Activated CD8-positive, alpha-beta T cell treated with anti-CD3 and anti-CD28 coated beads for 36 hours (primary cell): ENCODE measurements at regions not wholly inside any gene's neighbourhood (a gene's known extent, or its start where the extent isn't known, plus 50 kb on each side); places are given as distances from the start of the nearest gene placed in this dataset.

Experiments
- ATAC-seq: fragments of 200-7000 bp; cut with Tn5 transposase; one replicate; pipeline ENCODE4 v1.10.0; 2021; ENCODE audit warnings: mild to moderate bottlenecking, moderate library complexity
- CTCF ChIA-PET: fragments of 350-600 bp; sonication (Branson Sonifier 250); formaldehyde crosslinking; loops from one replicate; lab custom pipeline; 2021; ENCODE audit warnings: antibody characterized with exemption; lab: Charles Lee
- POLR2A ChIA-PET: fragments of 350-600 bp; sonication (Branson Sonifier 250); formaldehyde crosslinking; loops from one replicate; lab custom pipeline; 2021; ENCODE audit warnings: antibody characterized with exemption; lab: Charles Lee
- DNase-seq: peaks from one replicate; pipeline ENCODE4 v3.0.0-alpha.2; 2020
- H3K27ac Mint-ChIP-seq: one replicate; pipeline ENCODE4 v1.8.0; 2021; ENCODE audit warnings: mild to moderate bottlenecking, mixed read lengths
- H3K27me3 Mint-ChIP-seq: one replicate; pipeline ENCODE4 v1.8.0; 2021; ENCODE audit warnings: mixed read lengths
- H3K36me3 Mint-ChIP-seq: one replicate; pipeline ENCODE4 v1.8.0; 2021; ENCODE audit warnings: low read depth, mixed read lengths
- H3K4me1 Mint-ChIP-seq: one replicate; pipeline ENCODE4 v1.8.0; 2021; ENCODE audit warnings: low read depth, mixed read lengths
- H3K4me3 Mint-ChIP-seq: one replicate; pipeline ENCODE4 v1.8.0; 2021; ENCODE audit warnings: mild to moderate bottlenecking, moderate library complexity, mixed read lengths
- H3K9me3 Mint-ChIP-seq: one replicate; pipeline ENCODE4 v1.8.0; 2021; ENCODE audit warnings: mixed read lengths
- CTCF ChIP-seq: fragments of 200-600 bp; IDR thresholded peaks from one replicate; pipeline ENCODE4 v1.8.0; 2022; ENCODE audit warnings: antibody characterized with exemption, mild to moderate bottlenecking
- intact Hi-C: fragments of 100-400 bp; cut with micrococcal nuclease; formaldehyde crosslinking; loops from one replicate; pipeline ENCODE4 v1.10.0; 2022

GRCh38 chr1:112188611-112189010 is 199.1 kb upstream of the KCND3 start:
- intact Hi-C loops = no loop called here
- TF ChIP-seq CTCF = no peak
- no peak for DNase-seq
- H3K27ac Mint-ChIP-seq = no peak overlapping the region
- no peaks in the 10 kb centered on the region for H3K4me1 Mint-ChIP-seq
- CTCF ChIA-PET = no interaction called here
- H3K36me3 Mint-ChIP-seq = no peaks in the 10 kb centered on the region
- POLR2A ChIA-PET = no interaction called here
- H3K4me3 Mint-ChIP-seq = no peak overlapping the region
- no peaks in the 10 kb centered on the region for H3K9me3 Mint-ChIP-seq
- H3K27me3 Mint-ChIP-seq = peaks cover 12% of the 10 kb centered on the region
- no peak for ATAC-seq

GRCh38 chr1:112196008-112196588 is 199.9 kb upstream of the CTTNBP2NL start:
- no peak for TF ChIP-seq CTCF
- H3K9me3 Mint-ChIP-seq = no peaks in the 10 kb centered on the region
- no peaks in the 10 kb centered on the region for H3K4me1 Mint-ChIP-seq
- no peak overlapping the region for H3K27ac Mint-ChIP-seq
- intact Hi-C loops = no loop called here
- peaks cover 4% of the 10 kb centered on the region for H3K27me3 Mint-ChIP-seq
- ChIA-PET POLR2A (no interaction called here), CTCF (no interaction called here)
- ATAC-seq = no peak
- H3K4me3 Mint-ChIP-seq = no peak overlapping the region
- H3K36me3 Mint-ChIP-seq = no peaks in the 10 kb centered on the region
- DNase-seq = no peak

- no peak overlapping the region for H3K4me3 Mint-ChIP-seq
- POLR2A ChIA-PET = no interaction called here
- H3K27me3 Mint-ChIP-seq = peaks cover 4% of the 10 kb centered on the region
- TF ChIP-seq CTCF = no peak
- H3K9me3 Mint-ChIP-seq = peaks cover under 1% of the 10 kb centered on the region
- ATAC-seq (no peak), DNase-seq (no peak)
- H3K4me1 Mint-ChIP-seq = no peaks in the 10 kb centered on the region
- CTCF ChIA-PET = no interaction called here
- H3K36me3 Mint-ChIP-seq = no peaks in the 10 kb centered on the region
- H3K27ac Mint-ChIP-seq = no peak overlapping the region
- intact Hi-C loops = no loop called here
These were observed 199.3 kb upstream of the CTTNBP2NL start for GRCh38 chr1:112196731-112197130.

GRCh38 chr1:112209493-112209892 is 186.5 kb upstream of the CTTNBP2NL start:
- ATAC-seq (no peak), DNase-seq (no peak)
- Mint-ChIP-seq H3K4me3 (no peak overlapping the region), H3K36me3 (no peaks in the 10 kb centered on the region), H3K4me1 (no peaks in the 10 kb centered on the region), H3K9me3 (no peaks in the 10 kb centered on the region), H3K27me3 (peaks cover 29% of the 10 kb centered on the region), H3K27ac (no peak overlapping the region)
- intact Hi-C loops = no loop called here
- no peak for TF ChIP-seq CTCF
- POLR2A ChIA-PET = no interaction called here
- CTCF ChIA-PET = no interaction called here

- no peak overlapping the region for H3K27ac Mint-ChIP-seq
- POLR2A ChIA-PET = no interaction called here
- H3K9me3 Mint-ChIP-seq = peaks cover 6% of the 10 kb centered on the region
- peaks cover 25% of the 10 kb centered on the region for H3K27me3 Mint-ChIP-seq
- no peak overlapping the region for H3K4me3 Mint-ChIP-seq
- CTCF ChIA-PET = no interaction called here
- TF ChIP-seq CTCF = no peak
- intact Hi-C loops = no loop called here
- no peaks in the 10 kb centered on the region for H3K4me1 Mint-ChIP-seq
- no peak for ATAC-seq
- peaks cover 2% of the 10 kb centered on the region for H3K36me3 Mint-ChIP-seq
- DNase-seq = no peak
These were observed 176.7 kb upstream of the CTTNBP2NL start for GRCh38 chr1:112219267-112219666.
